ENCODE measurements at regions not wholly inside any gene's neighbourhood (a gene's known extent, or its start where the extent isn't known, plus 50 kb on each side); places are given as distances from the start of the nearest gene placed in this dataset.

DNA sequence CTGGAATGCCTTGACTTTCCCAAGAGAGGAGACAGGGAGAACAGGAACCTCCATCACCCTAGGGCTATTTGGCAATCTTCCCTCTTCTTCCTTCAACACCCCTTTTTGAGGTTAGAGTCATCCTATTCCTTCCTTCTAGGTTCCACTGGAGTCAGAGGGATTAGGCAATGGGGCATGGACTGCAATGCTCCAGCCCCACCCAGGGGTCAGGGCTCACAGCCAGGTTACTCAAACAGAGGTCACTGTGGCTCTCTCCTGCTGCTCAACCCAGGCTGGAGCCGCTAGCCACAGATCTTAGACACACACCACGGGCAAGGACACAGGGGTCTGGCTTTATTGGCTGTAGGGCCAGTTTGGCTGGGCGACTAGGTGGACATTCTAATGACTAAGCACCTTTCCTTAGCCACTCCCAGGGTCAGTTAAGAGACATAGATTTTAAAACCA, 145.5 kb upstream of the NRIP1 start (continued):
- TF ChIP-seq ZNF543 (CRISPR knock-in tag; IDR thresholded peaks at IDR 0.05) = 0 out of 2 replicates have a peak, but pooled peaks have one; percentile 48
- TF ChIP-seq, protein P1, sequence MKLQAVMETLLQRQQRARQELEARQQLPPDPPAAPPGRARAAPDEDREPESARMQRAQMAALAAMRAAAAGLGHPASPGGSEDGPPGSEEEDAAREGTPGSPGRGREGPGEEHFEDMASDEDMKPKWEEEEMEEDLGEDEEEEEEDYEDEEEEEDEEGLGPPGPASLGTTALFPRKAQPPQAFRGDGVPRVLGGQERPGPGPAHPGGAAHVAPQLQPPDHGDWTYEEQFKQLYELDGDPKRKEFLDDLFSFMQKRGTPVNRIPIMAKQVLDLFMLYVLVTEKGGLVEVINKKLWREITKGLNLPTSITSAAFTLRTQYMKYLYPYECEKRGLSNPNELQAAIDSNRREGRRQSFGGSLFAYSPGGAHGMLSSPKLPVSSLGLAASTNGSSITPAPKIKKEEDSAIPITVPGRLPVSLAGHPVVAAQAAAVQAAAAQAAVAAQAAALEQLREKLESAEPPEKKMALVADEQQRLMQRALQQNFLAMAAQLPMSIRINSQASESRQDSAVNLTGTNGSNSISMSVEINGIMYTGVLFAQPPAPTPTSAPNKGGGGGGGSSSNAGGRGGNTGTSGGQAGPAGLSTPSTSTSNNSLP (IDR thresholded peaks at IDR 0.05; ENCODE audit: low read depth, low read length) = 0 out of 2 replicates have a peak, but pooled peaks have one; percentile 20
- peak; percentile 56; the same call in 1 of the 2 replicates for TF ChIP-seq RAD21 (CRISPR knock-in tag; IDR thresholded peaks at IDR 0.05)
- TF ChIP-seq PHF20 (CRISPR knock-in tag; IDR thresholded peaks at IDR 0.05) = no peak
- TF ChIP-seq ZNF354B (CRISPR knock-in tag; IDR thresholded peaks at IDR 0.05) = 0 out of 2 replicates have a peak, but pooled peaks have one; percentile 48
- TF ChIP-seq ZNF792 (CRISPR knock-in tag; IDR thresholded peaks at IDR 0.05) = peak; percentile 57
- TF ChIP-seq ZNF713 (CRISPR knock-in tag; IDR thresholded peaks at IDR 0.05) = no peak
- TF ChIP-seq ZNF264 (CRISPR knock-in tag; IDR thresholded peaks at IDR 0.05) = peak; percentile 87
- TF ChIP-seq, protein P2, sequence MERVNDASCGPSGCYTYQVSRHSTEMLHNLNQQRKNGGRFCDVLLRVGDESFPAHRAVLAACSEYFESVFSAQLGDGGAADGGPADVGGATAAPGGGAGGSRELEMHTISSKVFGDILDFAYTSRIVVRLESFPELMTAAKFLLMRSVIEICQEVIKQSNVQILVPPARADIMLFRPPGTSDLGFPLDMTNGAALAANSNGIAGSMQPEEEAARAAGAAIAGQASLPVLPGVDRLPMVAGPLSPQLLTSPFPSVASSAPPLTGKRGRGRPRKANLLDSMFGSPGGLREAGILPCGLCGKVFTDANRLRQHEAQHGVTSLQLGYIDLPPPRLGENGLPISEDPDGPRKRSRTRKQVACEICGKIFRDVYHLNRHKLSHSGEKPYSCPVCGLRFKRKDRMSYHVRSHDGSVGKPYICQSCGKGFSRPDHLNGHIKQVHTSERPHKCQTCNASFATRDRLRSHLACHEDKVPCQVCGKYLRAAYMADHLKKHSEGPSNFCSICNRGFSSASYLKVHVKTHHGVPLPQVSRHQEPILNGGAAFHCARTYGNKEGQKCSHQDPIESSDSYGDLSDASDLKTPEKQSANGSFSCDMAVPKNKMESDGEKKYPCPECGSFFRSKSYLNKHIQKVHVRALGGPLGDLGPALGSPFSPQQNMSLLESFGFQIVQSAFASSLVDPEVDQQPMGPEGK (CRISPR knock-in tag; IDR thresholded peaks at IDR 0.05) = peak; percentile 87
- no peak for TF ChIP-seq NONO (IDR thresholded peaks at IDR 0.05)
- TF ChIP-seq NONO (CRISPR knock-in tag; conservative IDR thresholded peaks at IDR 0.05) = peak; percentile 90
- TF ChIP-seq KDM3A (CRISPR knock-in tag; IDR thresholded peaks at IDR 0.05; ENCODE audit: low read depth) = peak; percentile 77; the same call in 1 of the 2 replicates
- TF ChIP-seq, protein P3, sequence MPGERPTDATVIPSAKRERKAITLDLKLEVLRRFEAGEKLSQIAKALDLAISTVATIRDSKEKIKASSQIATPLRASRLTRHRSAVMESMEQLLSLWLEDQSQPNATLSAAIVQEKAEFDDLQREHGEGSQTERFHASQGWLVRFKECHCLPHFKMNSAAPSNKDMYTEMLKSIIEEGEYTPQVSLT (CRISPR knock-in tag; IDR thresholded peaks at IDR 0.05; ENCODE audit: borderline replicate concordance, low read depth) = no peak
- TF ChIP-seq ZNF253 (CRISPR knock-in tag; IDR thresholded peaks at IDR 0.05; ENCODE audit: borderline replicate concordance) = no peak
- TF ChIP-seq CENPX (CRISPR knock-in tag; IDR thresholded peaks at IDR 0.05) = no peak
- TF ChIP-seq ZNF878 (CRISPR knock-in tag; IDR thresholded peaks at IDR 0.05) = peak; percentile 78
- TF ChIP-seq ZNF678 (CRISPR knock-in tag; IDR thresholded peaks at IDR 0.05) = no peak
- TF ChIP-seq YY1 (IDR thresholded peaks at IDR 0.05; ENCODE audit: insufficient read depth, insufficient replicate concordance, low read depth, low read length) = peak; percentile 31
- no peak for TF ChIP-seq TCF7L2 (IDR thresholded peaks at IDR 0.05; ENCODE audit: low read depth, low read length)
- TF ChIP-seq ZNF766 (CRISPR knock-in tag; IDR thresholded peaks at IDR 0.05; ENCODE audit: borderline replicate concordance) = 0 out of 2 replicates have a peak, but pooled peaks have one; percentile 43
- TF ChIP-seq PHF21A (CRISPR knock-in tag; IDR thresholded peaks at IDR 0.05) = peak; percentile 88
- TF ChIP-seq ZNF350 (CRISPR knock-in tag; IDR thresholded peaks at IDR 0.05; ENCODE audit: borderline replicate concordance, low read depth) = peak; percentile 65; the same call in 1 of the 2 replicates
- TF ChIP-seq ZNF672 (CRISPR knock-in tag; IDR thresholded peaks at IDR 0.05) = 0 out of 2 replicates have a peak, but pooled peaks have one; percentile 20
- TF ChIP-seq, protein P4, sequence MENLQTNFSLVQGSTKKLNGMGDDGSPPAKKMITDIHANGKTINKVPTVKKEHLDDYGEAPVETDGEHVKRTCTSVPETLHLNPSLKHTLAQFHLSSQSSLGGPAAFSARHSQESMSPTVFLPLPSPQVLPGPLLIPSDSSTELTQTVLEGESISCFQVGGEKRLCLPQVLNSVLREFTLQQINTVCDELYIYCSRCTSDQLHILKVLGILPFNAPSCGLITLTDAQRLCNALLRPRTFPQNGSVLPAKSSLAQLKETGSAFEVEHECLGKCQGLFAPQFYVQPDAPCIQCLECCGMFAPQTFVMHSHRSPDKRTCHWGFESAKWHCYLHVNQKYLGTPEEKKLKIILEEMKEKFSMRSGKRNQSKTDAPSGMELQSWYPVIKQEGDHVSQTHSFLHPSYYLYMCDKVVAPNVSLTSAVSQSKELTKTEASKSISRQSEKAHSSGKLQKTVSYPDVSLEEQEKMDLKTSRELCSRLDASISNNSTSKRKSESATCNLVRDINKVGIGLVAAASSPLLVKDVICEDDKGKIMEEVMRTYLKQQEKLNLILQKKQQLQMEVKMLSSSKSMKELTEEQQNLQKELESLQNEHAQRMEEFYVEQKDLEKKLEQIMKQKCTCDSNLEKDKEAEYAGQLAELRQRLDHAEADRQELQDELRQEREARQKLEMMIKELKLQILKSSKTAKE (CRISPR knock-in tag; IDR thresholded peaks at IDR 0.05; ENCODE audit: borderline replicate concordance) = peak; percentile 91
- TF ChIP-seq MBD4 (IDR thresholded peaks at IDR 0.05; ENCODE audit: borderline replicate concordance, low read length) = no peak
- TF ChIP-seq ZNF788 (CRISPR knock-in tag; IDR thresholded peaks at IDR 0.05; ENCODE audit: borderline replicate concordance) = peak; percentile 91; the same call in 1 of the 2 replicates
